HL-60 (cell line): ENCODE measurements at regions not wholly inside any gene's neighbourhood (a gene's known extent, or its start where the extent isn't known, plus 50 kb on each side); places are given as distances from the start of the nearest gene placed in this dataset.
"Not testable (repeated sequence)": the region's sequence is repeated elsewhere in the genome, so short reads cannot be mapped to it uniquely, and the experiment has no call there.

Source experiments
- DNase-seq, 2 experiments: peaks; one replicate each; pipeline ENCODE4 v3.0.0-alpha.2; 2010 to 2020; ENCODE audit warnings: low read depth in 1 of 2, low spot score in 1 of 2
- H3K27ac ChIP-seq: fragments of 250-450 bp; sonication (Bioruptor Pico); replicated peaks from 2 replicates; pipeline ENCODE4 v1.5.1; 2020; ENCODE audit warnings: mild to moderate bottlenecking, moderate library complexity
- H3K27me3 ChIP-seq: fragments of 250-450 bp; sonication (Bioruptor Pico); 2 replicates; pipeline ENCODE4 v1.5.1; 2021; ENCODE audit warnings: mild to moderate bottlenecking, moderate library complexity; ENCODE audit not compliant: insufficient read depth, poor library complexity, severe bottlenecking
- H3K4me3 ChIP-seq: replicated peaks from 2 replicates; pipeline ENCODE4 v1.5.1; 2011; ENCODE audit warnings: mild to moderate bottlenecking, control low read depth, low read length; ENCODE audit not compliant: insufficient read depth
- GABPA ChIP-seq: IDR thresholded peaks from 2 replicates; pipeline ENCODE4 v1.6.1; 2012; ENCODE audit warnings: low read depth
- POLR2AphosphoS5 ChIP-seq: IDR thresholded peaks from 2 replicates; pipeline ENCODE4 v1.6.1; 2012; ENCODE audit warnings: low read depth
- SPI1 ChIP-seq: IDR thresholded peaks from 2 replicates; pipeline ENCODE4 v1.6.1; 2012; ENCODE audit warnings: low read depth, mild to moderate bottlenecking, borderline replicate concordance
- TF ChIP-seq, protein P1 (sequence below): IDR thresholded peaks from 2 replicates; pipeline ENCODE4 v1.6.1; 2012; ENCODE audit warnings: low read depth; ENCODE audit not compliant: insufficient replicate concordance
- TF ChIP-seq, protein P2 (sequence below): IDR thresholded peaks from one replicate; pipeline ENCODE4 v1.5.1; 2011; ENCODE audit warnings: low read length, control low read depth, inconsistent platforms; ENCODE audit not compliant: insufficient read depth

- Histone ChIP-seq H3K27ac (no peak overlapping the region), H3K4me3 (no peak overlapping the region), H3K27me3 (peaks cover 21% of the 10 kb centered on the region)
- TF ChIP-seq POLR2AphosphoS5 (no peak), SPI1 (no peak), GABPA (no peak)
- TF ChIP-seq, protein P1, sequence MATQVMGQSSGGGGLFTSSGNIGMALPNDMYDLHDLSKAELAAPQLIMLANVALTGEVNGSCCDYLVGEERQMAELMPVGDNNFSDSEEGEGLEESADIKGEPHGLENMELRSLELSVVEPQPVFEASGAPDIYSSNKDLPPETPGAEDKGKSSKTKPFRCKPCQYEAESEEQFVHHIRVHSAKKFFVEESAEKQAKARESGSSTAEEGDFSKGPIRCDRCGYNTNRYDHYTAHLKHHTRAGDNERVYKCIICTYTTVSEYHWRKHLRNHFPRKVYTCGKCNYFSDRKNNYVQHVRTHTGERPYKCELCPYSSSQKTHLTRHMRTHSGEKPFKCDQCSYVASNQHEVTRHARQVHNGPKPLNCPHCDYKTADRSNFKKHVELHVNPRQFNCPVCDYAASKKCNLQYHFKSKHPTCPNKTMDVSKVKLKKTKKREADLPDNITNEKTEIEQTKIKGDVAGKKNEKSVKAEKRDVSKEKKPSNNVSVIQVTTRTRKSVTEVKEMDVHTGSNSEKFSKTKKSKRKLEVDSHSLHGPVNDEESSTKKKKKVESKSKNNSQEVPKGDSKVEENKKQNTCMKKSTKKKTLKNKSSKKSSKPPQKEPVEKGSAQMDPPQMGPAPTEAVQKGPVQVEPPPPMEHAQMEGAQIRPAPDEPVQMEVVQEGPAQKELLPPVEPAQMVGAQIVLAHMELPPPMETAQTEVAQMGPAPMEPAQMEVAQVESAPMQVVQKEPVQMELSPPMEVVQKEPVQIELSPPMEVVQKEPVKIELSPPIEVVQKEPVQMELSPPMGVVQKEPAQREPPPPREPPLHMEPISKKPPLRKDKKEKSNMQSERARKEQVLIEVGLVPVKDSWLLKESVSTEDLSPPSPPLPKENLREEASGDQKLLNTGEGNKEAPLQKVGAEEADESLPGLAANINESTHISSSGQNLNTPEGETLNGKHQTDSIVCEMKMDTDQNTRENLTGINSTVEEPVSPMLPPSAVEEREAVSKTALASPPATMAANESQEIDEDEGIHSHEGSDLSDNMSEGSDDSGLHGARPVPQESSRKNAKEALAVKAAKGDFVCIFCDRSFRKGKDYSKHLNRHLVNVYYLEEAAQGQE, result no peak
- TF ChIP-seq, protein P2, sequence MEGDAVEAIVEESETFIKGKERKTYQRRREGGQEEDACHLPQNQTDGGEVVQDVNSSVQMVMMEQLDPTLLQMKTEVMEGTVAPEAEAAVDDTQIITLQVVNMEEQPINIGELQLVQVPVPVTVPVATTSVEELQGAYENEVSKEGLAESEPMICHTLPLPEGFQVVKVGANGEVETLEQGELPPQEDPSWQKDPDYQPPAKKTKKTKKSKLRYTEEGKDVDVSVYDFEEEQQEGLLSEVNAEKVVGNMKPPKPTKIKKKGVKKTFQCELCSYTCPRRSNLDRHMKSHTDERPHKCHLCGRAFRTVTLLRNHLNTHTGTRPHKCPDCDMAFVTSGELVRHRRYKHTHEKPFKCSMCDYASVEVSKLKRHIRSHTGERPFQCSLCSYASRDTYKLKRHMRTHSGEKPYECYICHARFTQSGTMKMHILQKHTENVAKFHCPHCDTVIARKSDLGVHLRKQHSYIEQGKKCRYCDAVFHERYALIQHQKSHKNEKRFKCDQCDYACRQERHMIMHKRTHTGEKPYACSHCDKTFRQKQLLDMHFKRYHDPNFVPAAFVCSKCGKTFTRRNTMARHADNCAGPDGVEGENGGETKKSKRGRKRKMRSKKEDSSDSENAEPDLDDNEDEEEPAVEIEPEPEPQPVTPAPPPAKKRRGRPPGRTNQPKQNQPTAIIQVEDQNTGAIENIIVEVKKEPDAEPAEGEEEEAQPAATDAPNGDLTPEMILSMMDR, result no peak
- DNase-seq, result no peak
Observed at GRCh38 chr19:29873801-29874575, 62.2 kb downstream of the CCNE1 start.

- H3K4me3 ChIP-seq, result no peak overlapping the region
- no peak for DNase-seq
- H3K27ac ChIP-seq, result no peak overlapping the region
- H3K27me3 ChIP-seq, result peaks cover 21% of the 10 kb centered on the region
- TF ChIP-seq POLR2AphosphoS5 (no peak), SPI1 (no peak), GABPA (no peak)
- TF ChIP-seq, protein P2, result no peak
- TF ChIP-seq, protein P1, result no peak
Observed at GRCh38 chr19:29875931-29876330, 64.1 kb downstream of the CCNE1 start.

- no peak for DNase-seq
- no peak overlapping the region for H3K27ac ChIP-seq
- TF ChIP-seq, protein P1, result no peak
- TF ChIP-seq SPI1 (no peak), POLR2AphosphoS5 (no peak), GABPA (no peak)
- TF ChIP-seq, protein P2, result no peak
Observed at GRCh38 chr19:29876414-29876813, 64.6 kb downstream of the CCNE1 start.

DNA sequence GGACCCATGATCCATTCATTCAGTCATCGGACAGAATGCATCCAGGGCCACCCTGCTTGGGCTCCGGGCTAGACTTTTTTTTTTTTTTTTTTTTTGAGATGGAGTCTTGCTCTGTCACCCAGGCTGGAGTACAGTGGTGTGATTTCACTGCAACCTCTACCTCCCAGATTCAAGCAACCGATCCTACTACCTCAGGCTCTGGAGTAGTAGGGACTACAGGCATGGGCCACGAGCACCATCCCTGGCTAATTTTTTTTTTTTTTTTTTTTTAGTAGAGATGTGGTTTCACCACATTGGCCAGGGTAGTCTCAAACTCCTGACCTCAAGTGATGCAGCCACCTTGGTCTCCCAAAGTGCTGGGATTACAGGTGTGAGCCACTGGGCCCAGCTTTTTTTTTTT, 65.1 kb downstream of the CCNE1 start:
- not testable (repeated sequence) for H3K27ac ChIP-seq, H3K4me3 ChIP-seq, DNase-seq
- peaks cover 16% of the 10 kb centered on the region for H3K27me3 ChIP-seq

More at GRCh38 chr19:29876414-29876813, 64.6 kb downstream of the CCNE1 start:
- H3K27me3 ChIP-seq, result peaks cover 21% of the 10 kb centered on the region
- H3K4me3 ChIP-seq, result no peak overlapping the region
